GM13976 (cell line): ENCODE measurements at regions not wholly inside any gene's neighbourhood (a gene's known extent, or its start where the extent isn't known, plus 50 kb on each side); places are given as distances from the start of the nearest gene placed in this dataset.
"Not testable (repeated sequence)": the region's sequence is repeated elsewhere in the genome, so short reads cannot be mapped to it uniquely, and the experiment has no call there.

Experiments
- DNase-seq: peaks from one replicate; pipeline ENCODE4 v3.0.0; 2012; ENCODE audit warnings: low spot score
- in situ Hi-C: fragments of 300-500 bp; cut with MboI; formaldehyde crosslinking; loops from one replicate; pipeline ENCODE4 v1.12.0; 2022; ENCODE audit warnings: low sequenced_read_pairs, mixed read lengths, inconsistent platforms; ENCODE audit not compliant: unreplicated experiment
- TF ChIP-seq, protein P1 (sequence below): IDR thresholded peaks from 2 replicates; pipeline ENCODE4 v1.5.1; 2012; ENCODE audit warnings: borderline replicate concordance, mild to moderate bottlenecking; ENCODE audit not compliant: insufficient read depth; ENCODE audit errors: extremely low read depth, missing control alignments, control extremely low read depth

- in situ Hi-C loops, result no loop called here
- TF ChIP-seq, protein P1, sequence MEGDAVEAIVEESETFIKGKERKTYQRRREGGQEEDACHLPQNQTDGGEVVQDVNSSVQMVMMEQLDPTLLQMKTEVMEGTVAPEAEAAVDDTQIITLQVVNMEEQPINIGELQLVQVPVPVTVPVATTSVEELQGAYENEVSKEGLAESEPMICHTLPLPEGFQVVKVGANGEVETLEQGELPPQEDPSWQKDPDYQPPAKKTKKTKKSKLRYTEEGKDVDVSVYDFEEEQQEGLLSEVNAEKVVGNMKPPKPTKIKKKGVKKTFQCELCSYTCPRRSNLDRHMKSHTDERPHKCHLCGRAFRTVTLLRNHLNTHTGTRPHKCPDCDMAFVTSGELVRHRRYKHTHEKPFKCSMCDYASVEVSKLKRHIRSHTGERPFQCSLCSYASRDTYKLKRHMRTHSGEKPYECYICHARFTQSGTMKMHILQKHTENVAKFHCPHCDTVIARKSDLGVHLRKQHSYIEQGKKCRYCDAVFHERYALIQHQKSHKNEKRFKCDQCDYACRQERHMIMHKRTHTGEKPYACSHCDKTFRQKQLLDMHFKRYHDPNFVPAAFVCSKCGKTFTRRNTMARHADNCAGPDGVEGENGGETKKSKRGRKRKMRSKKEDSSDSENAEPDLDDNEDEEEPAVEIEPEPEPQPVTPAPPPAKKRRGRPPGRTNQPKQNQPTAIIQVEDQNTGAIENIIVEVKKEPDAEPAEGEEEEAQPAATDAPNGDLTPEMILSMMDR, result no peak
- no peak for DNase-seq
These were observed 98.1 kb downstream of the CCDC71L start for GRCh38 chr7:106562711-106563366.

DNA sequence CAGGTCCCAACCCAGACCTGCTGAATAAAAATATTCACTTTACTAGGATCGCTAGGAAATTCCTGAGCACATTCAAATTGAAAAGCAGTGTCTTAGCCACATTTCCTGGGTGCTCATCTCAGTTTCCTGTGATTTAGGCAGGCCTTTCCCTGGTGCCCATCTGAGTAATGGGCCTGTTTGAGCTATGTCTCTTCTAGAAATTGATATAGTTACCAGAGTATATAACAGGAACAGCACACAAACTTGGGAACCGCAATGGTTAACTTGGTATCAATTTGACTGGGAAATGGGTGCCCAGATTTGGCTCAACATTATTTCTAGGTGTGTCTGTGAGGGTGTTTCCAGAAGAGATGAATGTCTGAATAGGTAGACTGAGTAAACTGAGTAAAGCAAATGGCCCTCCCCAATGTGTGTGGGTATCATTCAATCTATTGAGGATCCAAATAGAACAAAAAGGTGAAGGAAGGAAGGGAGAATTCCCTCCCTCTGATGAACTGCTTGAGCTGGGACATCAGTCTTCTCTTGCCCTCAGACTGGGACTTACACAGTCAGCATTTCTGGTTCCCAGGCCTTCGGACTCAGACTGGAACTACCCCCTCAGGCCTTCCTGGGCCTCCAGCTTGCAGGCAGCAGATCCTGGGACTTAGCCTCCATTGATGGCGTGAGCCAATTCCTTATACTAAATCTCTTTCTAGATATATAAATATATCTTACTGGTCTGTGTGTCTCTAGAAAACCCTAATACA, 99.1 kb downstream of the CCDC71L start:
- in situ Hi-C loops, result no loop called here
- TF ChIP-seq, protein P1, result no peak
- DNase-seq, result no peak

- DNase-seq, result no peak
- in situ Hi-C loops, result no loop called here
- TF ChIP-seq, protein P1, result no peak
These were observed 99.8 kb downstream of the CCDC71L start for GRCh38 chr7:106561151-106561550.

DNA sequence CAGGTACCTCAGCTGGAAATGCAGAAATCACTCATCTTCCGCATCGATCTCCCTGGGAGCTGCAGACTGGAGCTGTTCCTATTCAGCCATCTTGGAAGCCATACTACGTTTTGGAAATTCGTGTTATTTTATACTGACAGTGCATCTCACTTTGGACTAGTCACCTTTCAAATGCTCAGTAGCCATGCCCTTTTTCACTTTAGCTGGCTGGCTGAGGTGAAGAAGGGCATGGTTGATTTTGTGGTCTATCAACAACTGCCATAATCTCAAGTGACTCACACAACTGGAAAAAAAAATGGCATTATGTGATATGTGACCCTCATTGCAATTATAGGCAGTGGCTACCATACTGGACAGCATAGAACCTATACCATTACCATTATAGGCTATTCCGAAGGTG, 100.5 kb downstream of the CCDC71L start:
- TF ChIP-seq, protein P1, result no peak
- in situ Hi-C loops, result no loop called here
- DNase-seq, result no peak

DNA sequence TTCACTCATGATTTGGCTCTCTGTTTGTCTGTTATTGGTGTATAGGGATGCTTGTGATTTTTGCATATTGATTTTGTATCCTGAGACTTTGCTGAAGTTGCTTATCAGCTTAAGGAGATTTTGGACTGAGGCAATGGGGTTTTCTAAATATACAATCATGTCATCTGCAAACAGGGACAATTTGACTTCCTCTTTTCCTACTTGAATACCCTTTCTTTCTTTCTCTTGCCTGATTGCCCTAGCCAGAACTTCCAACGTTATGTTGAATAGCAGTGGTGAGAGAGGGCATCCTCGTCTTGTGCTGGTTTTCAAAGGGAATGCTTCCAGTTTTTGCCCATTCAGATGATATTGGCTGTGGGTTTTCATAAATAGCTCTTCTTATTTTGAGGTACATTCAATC, 104.7 kb downstream of the CCDC71L start:
- in situ Hi-C loops, DNase-seq: not testable (repeated sequence)

- in situ Hi-C loops, DNase-seq: not testable (repeated sequence)
These were observed 106.3 kb downstream of the CCDC71L start for GRCh38 chr7:106554623-106555022.

DNA sequence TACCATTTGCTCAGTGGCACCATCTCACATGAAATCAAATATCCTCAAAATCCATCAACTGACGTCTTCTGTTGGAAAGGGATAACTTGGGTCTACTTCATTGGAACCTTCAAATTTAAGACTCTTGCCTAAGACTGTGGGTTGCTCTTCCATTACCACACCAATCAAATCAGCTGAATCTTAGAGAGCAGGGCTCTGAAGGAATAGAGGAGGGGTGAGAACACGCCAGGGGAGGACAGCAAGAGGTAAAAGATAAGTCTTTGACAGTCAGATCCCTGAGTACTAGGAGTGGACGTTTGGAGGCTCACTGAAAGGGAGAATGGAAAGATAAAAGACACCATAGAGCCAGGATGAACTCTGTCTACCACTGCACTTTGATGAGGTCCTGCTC, 107.5 kb downstream of the CCDC71L start:
- TF ChIP-seq, protein P1, result no peak
- in situ Hi-C loops, result no loop called here
- no peak for DNase-seq
